H1 (cell line): ENCODE measurements at regions not wholly inside any gene's neighbourhood (a gene's known extent, or its start where the extent isn't known, plus 50 kb on each side); places are given as distances from the start of the nearest gene placed in this dataset.

Experiments
- CTCF ChIA-PET: fragments of 300-600 bp; sonication (Branson Sonifier 250); formaldehyde crosslinking; loops from one replicate; lab custom pipeline; 2021; ENCODE audit not compliant: partially characterized antibody; lab: Charles Lee
- POLR2A ChIA-PET: fragments of 300-600 bp; sonication (Branson Sonifier 250); formaldehyde crosslinking; loops from one replicate; lab custom pipeline; 2021; ENCODE audit warnings: inconsistent platforms; ENCODE audit not compliant: partially characterized antibody; lab: Charles Lee
- DNase-seq, 2 experiments: peaks; one replicate each; pipeline versions ENCODE4 v3.0.0 to v3.0.0-alpha.2; 2010 to 2022; ENCODE audit warnings: low spot score in 2 of 2, low read depth in 1 of 2, mixed read lengths in 1 of 2
- FAIRE-seq: peaks from 2 replicates; lab custom pipeline; 2011; peaks lifted over from hg19 to GRCh38; lab: Jason Lieb, UNC
- H2AFZ ChIP-seq: 2 replicates; pipeline ENCODE4 v1.8.1; 2012; ENCODE audit warnings: low read length, inconsistent platforms
- H2AK5ac ChIP-seq: 2 replicates; pipeline ENCODE4 v1.6.1; 2013; ENCODE audit warnings: low read depth, low read length
- H2BK120ac ChIP-seq: replicated peaks from 2 replicates; pipeline ENCODE3; 2013; ENCODE audit warnings: low read depth, low read length, inconsistent platforms
- H2BK12ac ChIP-seq: 2 replicates; pipeline ENCODE4 v1.6.1; 2013; ENCODE audit warnings: low read depth, low read length
- H2BK15ac ChIP-seq: 2 replicates; pipeline ENCODE4 v1.6.1; 2013; ENCODE audit warnings: low read length
- H2BK20ac ChIP-seq: 2 replicates; pipeline ENCODE4 v1.6.1; 2013; ENCODE audit warnings: low read length
- H2BK5ac ChIP-seq: 2 replicates; pipeline ENCODE4 v1.6.1; 2013; ENCODE audit warnings: low read depth, low read length
- H3K14ac ChIP-seq: 2 replicates; pipeline ENCODE4 v1.6.1; 2013; ENCODE audit warnings: inconsistent platforms; ENCODE audit not compliant: insufficient read length
- H3K18ac ChIP-seq: 2 replicates; pipeline ENCODE4 v1.6.1; 2013; ENCODE audit warnings: low read length; ENCODE audit errors: extremely low read depth
- H3K23ac ChIP-seq: 2 replicates; pipeline ENCODE4 v1.6.1; 2013; ENCODE audit warnings: inconsistent platforms; ENCODE audit not compliant: insufficient read length
- H3K23me2 ChIP-seq: 2 replicates; pipeline ENCODE4 v1.6.1; 2013; ENCODE audit warnings: low read depth, low read length
- H3K27ac ChIP-seq: 2 replicates; pipeline ENCODE4 v1.6.1; 2011; ENCODE audit warnings: low read depth, low read length, inconsistent platforms
- H3K27me3 ChIP-seq, 4 experiments: replicated peaks in 1 of 4; 1 replicate in 1 of 4; 2 replicates in 3 of 4; pipeline versions ENCODE4 v1.6.1 to v1.8.1; 2011 to 2013; ENCODE audit warnings: low read length in 3 of 4, mild to moderate bottlenecking in 3 of 4, inconsistent platforms in 2 of 4, mixed read lengths in 2 of 4, moderate library complexity in 1 of 4; ENCODE audit not compliant: control insufficient read depth in 3 of 4, insufficient read depth in 3 of 4; ENCODE audit errors: extremely low read depth in 1 of 4
- H3K36me3 ChIP-seq, 4 experiments: 2 replicates each; pipeline versions ENCODE4 v1.6.1 to v1.8.1; 2011 to 2013; ENCODE audit warnings: mild to moderate bottlenecking in 4 of 4, low read length in 3 of 4, moderate library complexity in 2 of 4, control low read depth in 1 of 4, inconsistent platforms in 1 of 4; ENCODE audit not compliant: insufficient read depth in 4 of 4, control insufficient read depth in 2 of 4
- H3K4ac ChIP-seq: replicated peaks from 2 replicates; pipeline ENCODE3; 2013; ENCODE audit warnings: low read length, low read depth, mixed read lengths, inconsistent platforms; ENCODE audit not compliant: insufficient read length
- H3K4me1 ChIP-seq, 4 experiments: replicated peaks in 1 of 4; 1 replicate in 1 of 4; 2 replicates in 3 of 4; pipeline versions ENCODE4 v1.6.1 to v1.8.1; 2011 to 2013; ENCODE audit warnings: low read length in 3 of 4, inconsistent platforms in 2 of 4, mixed read lengths in 1 of 4; ENCODE audit not compliant: insufficient read depth in 4 of 4, control insufficient read depth in 3 of 4
- H3K4me2 ChIP-seq, 2 experiments: 2 replicates each; pipeline versions ENCODE4 v1.6.1 to v1.8.1; 2011 to 2013; ENCODE audit warnings: low read depth in 2 of 2, low read length in 2 of 2, control low read depth in 1 of 2, inconsistent platforms in 1 of 2, mild to moderate bottlenecking in 1 of 2; ENCODE audit not compliant: insufficient read depth in 1 of 2
- H3K4me3 ChIP-seq, 4 experiments: fragments of 200-600, 300-600 bp in 1 of 4; sonication (generic), shearing (Covaris generic), sonication (Bioruptor Twin) in 1 of 4; 2 replicates each; pipeline versions ENCODE4 v1.5.1 to v1.8.1; 2011 to 2016; ENCODE audit warnings: low read length in 4 of 4, low read depth in 3 of 4, control low read depth in 2 of 4, inconsistent platforms in 2 of 4, mild to moderate bottlenecking in 2 of 4, mixed read lengths in 1 of 4, moderate library complexity in 1 of 4; ENCODE audit not compliant: insufficient read depth in 2 of 4; ENCODE audit errors: extremely low read depth in 1 of 4
- H3K56ac ChIP-seq: replicated peaks from 2 replicates; pipeline ENCODE3; 2013; ENCODE audit warnings: low read depth, mild to moderate bottlenecking, mixed read lengths, low read length, inconsistent platforms; ENCODE audit not compliant: insufficient read length
- H3K79me1 ChIP-seq: 2 replicates; pipeline ENCODE4 v1.6.1; 2013; ENCODE audit warnings: low read depth, low read length, control low read depth
- H3K79me2 ChIP-seq, 2 experiments: 2 replicates each; pipeline versions ENCODE4 v1.6.1 to v1.8.1; 2012 to 2013; ENCODE audit warnings: low read length in 2 of 2, mild to moderate bottlenecking in 2 of 2, inconsistent platforms in 1 of 2; ENCODE audit not compliant: insufficient read depth in 2 of 2, control insufficient read depth in 1 of 2
- H3K9ac ChIP-seq, 4 experiments: replicated peaks in 1 of 4; 1 replicate in 1 of 4; 2 replicates in 3 of 4; pipeline versions ENCODE4 v1.6.1 to v1.8.1; 2011 to 2013; ENCODE audit warnings: low read depth in 3 of 4, low read length in 3 of 4, control low read depth in 2 of 4, mild to moderate bottlenecking in 2 of 4, moderate library complexity in 2 of 4, inconsistent platforms in 1 of 4; ENCODE audit errors: extremely low read depth in 1 of 4
- H3K9me3 ChIP-seq, 2 experiments: 2 replicates each; pipeline versions ENCODE4 v1.6.1 to v1.8.1; 2012 to 2013; ENCODE audit warnings: mild to moderate bottlenecking in 2 of 2, moderate library complexity in 2 of 2, control low read depth in 1 of 2, inconsistent platforms in 1 of 2, low read depth in 1 of 2, low read length in 1 of 2, mixed read lengths in 1 of 2; ENCODE audit not compliant: insufficient read depth in 2 of 2
- H4K20me1 ChIP-seq, 2 experiments: replicated peaks in 1 of 2; 2 replicates each; pipeline versions ENCODE3 to v1.8.1; 2011 to 2013; ENCODE audit warnings: inconsistent platforms in 2 of 2, low read length in 2 of 2, mild to moderate bottlenecking in 1 of 2; ENCODE audit not compliant: insufficient read depth in 2 of 2, control insufficient read depth in 1 of 2
- H4K5ac ChIP-seq: 2 replicates; pipeline ENCODE4 v1.6.1; 2013; ENCODE audit warnings: low read length, low read depth, mixed read lengths, inconsistent platforms; ENCODE audit not compliant: insufficient read length
- H4K8ac ChIP-seq: 2 replicates; pipeline ENCODE4 v1.8.0; 2013; ENCODE audit warnings: mild to moderate bottlenecking, moderate library complexity, low read length, inconsistent platforms; ENCODE audit not compliant: insufficient read depth; ENCODE audit errors: extremely low read depth
- H4K91ac ChIP-seq: replicated peaks from 2 replicates; pipeline ENCODE3; 2013; ENCODE audit warnings: low read length, mixed read lengths, inconsistent platforms; ENCODE audit not compliant: insufficient read length
- SUZ12 ChIP-seq: fragments of 200-600 bp; sonication (generic); IDR thresholded peaks from 2 replicates; pipeline ENCODE4 v1.6.1; 2012; ENCODE audit warnings: mild to moderate bottlenecking, inconsistent platforms, low read length, moderate library complexity, mixed read lengths
- WGBS, 2 experiments: shearing (Covaris generic) in 1 of 2; methylation state at CpG; one replicate each; pipeline versions ENCODE4 v1.1.6 to v1.1.7; 2013 to 2015; ENCODE audit warnings: low lambda C conversion rate in 2 of 2, mixed read lengths in 2 of 2, inconsistent platforms in 1 of 2, low coverage in 1 of 2, missing lambda C conversion rate in 1 of 2; ENCODE audit not compliant: insufficient replicate concordance in 2 of 2, insufficient coverage in 1 of 2, insufficient read length in 1 of 2; ENCODE audit errors: extremely low coverage in 1 of 2, missing lambda C conversion rate in 1 of 2; 5-methylcytosine and 5-hydroxymethylcytosine counted together

- Histone ChIP-seq H3K23me2 (0 out of 2 replicates have a peak, but pooled peaks cover 2% of the 10 kb centered on the region), H3K9ac (no peak overlapping the region), H3K79me2 (no peaks in the 10 kb centered on the region), H4K20me1 (no peaks in the 10 kb centered on the region), H3K4ac (no peak overlapping the region), H4K8ac (no peak overlapping the region; the same call in 1 of the 2 replicates), H3K4me1 (peaks cover 0 to 3% (median 0%) of the 10 kb centered on the region in 4 experiments; a peak in 3 of 7 replicates), H2BK20ac (no peak overlapping the region), H2AFZ (no peak overlapping the region), H3K56ac (no peak overlapping the region), H3K14ac (no peak overlapping the region), H2BK120ac (no peak overlapping the region), H4K91ac (no peak overlapping the region), H2AK5ac (no peak overlapping the region), H2BK5ac (no peak overlapping the region), H3K36me3 (no peaks in the 10 kb centered on the region), H4K5ac (no peak overlapping the region), H3K27me3 (no peaks in the 10 kb centered on the region), H3K4me3 (no peak overlapping the region), H2BK15ac (no peak overlapping the region), H3K79me1 (no peaks in the 10 kb centered on the region), H2BK12ac (no peak overlapping the region), H3K18ac (no peak overlapping the region), H3K4me2 (no peak overlapping the region; a peak in 1 of 4 replicates), H3K9me3 (no peaks in the 10 kb centered on the region; a peak in 1 of 4 replicates), H3K27ac (no peak overlapping the region), H3K23ac (no peak overlapping the region)
- POLR2A ChIA-PET = no interaction called here
- 47% methylated on average over 3 of the region's 3 CpGs; no CpG with 5 or more reads in 1 of the 2 experiments for WGBS, 2 experiments
- FAIRE-seq = no peak
- no peak for DNase-seq
- CTCF ChIA-PET = no interaction called here
- no peak for TF ChIP-seq SUZ12
These were observed 250.1 kb downstream of the DIPK2A start for GRCh38 chr3:144221761-144222160.
